HEK293T (cell line): ENCODE measurements at regions not wholly inside any gene's neighbourhood (a gene's known extent, or its start where the extent isn't known, plus 50 kb on each side); places are given as distances from the start of the nearest gene placed in this dataset.

ENCODE experiments used
- BHLHE40 ChIP-seq: fragments of 450-650 bp; IDR thresholded peaks from 2 replicates; pipeline ENCODE4 v1.6.1; 2016; ENCODE audit warnings: mild to moderate bottlenecking, moderate library complexity, borderline replicate concordance
- ELF4 ChIP-seq: fragments of 450-650 bp; IDR thresholded peaks from 2 replicates; pipeline ENCODE4 v1.6.1; 2017; ENCODE audit warnings: antibody characterized with exemption
- FOXM1 ChIP-seq: fragments of 450-650 bp; IDR thresholded peaks from 2 replicates; pipeline ENCODE4 v1.6.1; 2017; ENCODE audit warnings: mild to moderate bottlenecking, borderline replicate concordance
- HDGF ChIP-seq: fragments of 450-650 bp; IDR thresholded peaks from 2 replicates; pipeline ENCODE4 v1.6.1; 2017; ENCODE audit warnings: antibody characterized with exemption, borderline replicate concordance
- LEF1 ChIP-seq: fragments of 450-650 bp; IDR thresholded peaks from 2 replicates; pipeline ENCODE4 v1.6.1; 2017; ENCODE audit warnings: mild to moderate bottlenecking, borderline replicate concordance
- NFRKB ChIP-seq: fragments of 450-650 bp; IDR thresholded peaks from 2 replicates; pipeline ENCODE4 v1.6.1; 2016; ENCODE audit warnings: mild to moderate bottlenecking, moderate library complexity
- SP1 ChIP-seq: fragments of 450-650 bp; IDR thresholded peaks from 2 replicates; pipeline ENCODE4 v1.6.1; 2017

DNA sequence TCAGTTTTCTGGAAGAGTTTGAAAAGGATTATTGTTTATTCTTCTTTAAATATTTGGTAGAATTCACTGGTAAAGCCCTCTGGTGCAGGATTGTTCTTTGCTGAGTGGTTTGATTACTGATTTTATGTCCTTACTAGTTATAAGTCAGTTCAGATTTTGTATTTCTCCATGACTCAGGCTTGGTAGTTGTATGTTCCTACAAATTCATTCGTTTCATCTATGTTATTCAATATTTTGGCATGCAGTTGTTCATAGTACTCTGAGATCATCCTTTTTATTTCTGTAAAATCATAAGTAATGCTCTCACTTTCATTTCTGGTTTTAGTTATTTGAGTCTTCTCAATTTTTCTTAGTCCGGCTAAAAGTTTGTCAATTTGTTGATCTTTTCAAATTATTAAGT lies 58.1 kb upstream of the CRYM start:
- TF ChIP-seq HDGF: no peak
- TF ChIP-seq FOXM1: no peak
- no peak for TF ChIP-seq BHLHE40
- no peak for TF ChIP-seq NFRKB
- TF ChIP-seq ELF4: no peak
- TF ChIP-seq LEF1: no peak
- TF ChIP-seq SP1: no peak
